ENCODE measurements at regions not wholly inside any gene's neighbourhood (a gene's known extent, or its start where the extent isn't known, plus 50 kb on each side); places are given as distances from the start of the nearest gene placed in this dataset.

- TF ChIP-seq CTCF (IDR thresholded peaks at IDR 0.05; ENCODE audit: low read length, missing control alignments): no peak
- no peak for DNase-seq (ENCODE audit: low read depth)
- H3K4me3 ChIP-seq (replicated peaks; ENCODE audit: low read depth, low read length): no peak overlapping the region
Measured at GRCh38 chr2:17124575-17125318, 393.5 kb downstream of the RAD51AP2 start.

DNA sequence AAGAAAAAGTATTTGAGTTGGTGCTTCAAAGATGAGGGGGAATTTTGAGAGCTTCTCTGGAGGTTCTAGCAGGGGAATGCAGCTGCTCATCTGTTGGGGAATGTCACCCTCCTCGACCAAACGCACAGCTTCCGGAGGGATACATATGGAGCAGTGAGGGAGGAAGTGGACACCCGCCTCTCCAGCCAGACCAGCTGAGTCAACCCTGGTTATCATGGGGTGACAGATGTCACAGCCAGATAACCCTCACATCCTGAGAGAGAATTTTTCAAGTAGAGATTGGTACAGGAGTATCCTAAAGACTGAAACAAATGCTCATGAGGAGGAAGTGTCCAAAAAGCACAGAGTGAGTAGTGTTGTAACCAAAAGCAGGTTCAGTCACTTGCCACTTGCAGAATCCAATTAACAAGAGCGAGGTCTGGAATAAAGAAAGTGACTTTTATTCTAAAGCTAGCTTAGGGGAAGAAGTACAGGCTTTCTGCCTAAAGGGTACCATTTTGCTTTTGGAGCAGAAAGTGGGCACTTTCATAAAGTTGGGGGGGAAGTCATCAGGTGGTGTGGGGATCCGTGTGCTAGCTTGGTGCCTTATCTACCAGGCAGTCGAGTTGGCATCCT is 395.2 kb downstream of the RAD51AP2 start:
- no peak overlapping the region for H3K4me3 ChIP-seq (replicated peaks; ENCODE audit: low read depth, low read length)
- DNase-seq (ENCODE audit: low read depth): no peak
- TF ChIP-seq CTCF (IDR thresholded peaks at IDR 0.05; ENCODE audit: low read length, missing control alignments): no peak

GRCh38 chr2:17115466-17115865 is 402.8 kb downstream of the RAD51AP2 start:
- TF ChIP-seq CTCF (IDR thresholded peaks at IDR 0.05; ENCODE audit: low read length, missing control alignments): no peak
- no peak overlapping the region for H3K4me3 ChIP-seq (replicated peaks; ENCODE audit: low read depth, low read length)
- no peak for DNase-seq (ENCODE audit: low read depth)

DNA sequence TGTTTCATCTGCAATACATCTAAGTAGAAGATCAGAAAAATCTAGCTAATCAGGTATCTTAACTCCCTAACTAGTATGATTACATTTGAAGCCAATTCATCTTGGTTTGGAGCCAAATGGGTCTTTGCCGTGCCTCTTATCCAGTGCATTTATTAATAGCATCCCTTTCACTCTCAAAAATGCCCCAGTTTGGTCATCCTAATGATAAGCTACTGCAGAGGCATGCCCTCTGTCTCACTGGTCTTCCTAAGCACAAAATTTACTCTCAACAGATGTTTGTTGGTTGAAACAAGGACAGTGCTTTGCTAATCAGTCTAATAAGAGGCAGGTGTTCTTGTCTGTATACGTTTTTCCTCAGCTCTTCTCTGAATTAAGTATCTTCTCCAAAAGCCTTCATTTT is 403.2 kb downstream of the RAD51AP2 start:
- no peak for TF ChIP-seq CTCF (IDR thresholded peaks at IDR 0.05; ENCODE audit: low read length, missing control alignments)
- no peak for DNase-seq (ENCODE audit: low read depth)

DNA sequence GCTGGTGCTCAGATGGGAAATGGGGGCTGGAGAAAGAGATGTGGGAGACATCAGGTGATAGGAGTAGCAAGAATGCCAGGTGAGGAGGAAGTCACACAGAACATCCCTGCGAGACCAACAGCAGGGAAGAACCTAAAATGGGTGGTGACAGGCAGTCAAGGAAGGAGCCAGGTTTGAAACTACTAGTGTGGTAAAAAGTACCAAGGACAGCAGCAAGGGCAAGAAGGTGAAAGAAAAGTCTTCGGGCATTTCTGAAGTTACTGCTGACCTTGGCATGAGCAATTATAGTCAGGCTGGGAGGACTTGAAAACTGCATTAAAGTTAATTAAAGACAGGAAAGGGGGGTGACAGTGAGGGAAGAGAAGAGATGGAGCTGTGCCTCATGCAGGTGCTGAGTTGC is 410.4 kb downstream of the RAD51AP2 start:
- H3K4me3 ChIP-seq (replicated peaks; ENCODE audit: low read depth, low read length): no peak overlapping the region
- no peak for DNase-seq (ENCODE audit: low read depth)
- TF ChIP-seq CTCF (IDR thresholded peaks at IDR 0.05; ENCODE audit: low read length, missing control alignments): no peak

More for the DNA sequence above, 403.2 kb downstream of the RAD51AP2 start:
- no peak overlapping the region for H3K4me3 ChIP-seq (replicated peaks; ENCODE audit: low read depth, low read length)

DNA sequence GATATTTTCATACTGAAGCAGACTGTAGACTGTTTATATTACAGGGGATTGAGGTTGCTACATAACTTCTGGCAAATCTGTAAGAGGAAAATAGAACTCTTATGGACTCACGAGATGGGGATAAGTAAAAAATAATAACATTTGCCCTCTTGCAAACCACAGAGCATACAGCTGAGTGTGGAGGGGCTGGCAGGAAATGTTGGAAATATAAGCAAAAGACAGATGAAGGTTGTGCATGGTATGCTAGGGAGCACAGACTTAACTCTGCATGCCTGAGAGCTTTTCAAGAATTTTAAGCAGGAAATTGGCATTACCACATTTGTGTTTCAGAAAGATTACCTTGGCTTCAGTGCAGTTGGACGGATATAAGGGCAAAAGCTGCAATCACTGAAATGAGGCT is 411.1 kb downstream of the RAD51AP2 start:
- DNase-seq (ENCODE audit: low read depth): no peak
- no peak for TF ChIP-seq CTCF (IDR thresholded peaks at IDR 0.05; ENCODE audit: low read length, missing control alignments)
- H3K4me3 ChIP-seq (replicated peaks; ENCODE audit: low read depth, low read length): no peak overlapping the region

GRCh38 chr2:17106418-17106817 is 411.8 kb downstream of the RAD51AP2 start:
- H3K4me3 ChIP-seq (replicated peaks; ENCODE audit: low read depth, low read length): no peak overlapping the region
- no peak for DNase-seq (ENCODE audit: low read depth)
- no peak for TF ChIP-seq CTCF (IDR thresholded peaks at IDR 0.05; ENCODE audit: low read length, missing control alignments)

All from fibroblast of pulmonary artery (primary cell).